HG03558 (cell line): ENCODE measurements at regions not wholly inside any gene's neighbourhood (a gene's known extent, or its start where the extent isn't known, plus 50 kb on each side); places are given as distances from the start of the nearest gene placed in this dataset.

ENCODE experiments used
- ATAC-seq: cut with Tn5 transposase; IDR thresholded peaks from one replicate; pipeline ENCODE4 v1.9.1; 2021; ENCODE audit warnings: moderate number of reproducible peaks; ENCODE audit not compliant: unreplicated experiment; ENCODE audit errors: extremely low read depth

- no peak for ATAC-seq
Measured at GRCh38 chr21:35853321-35854239, 206.7 kb downstream of the SETD4 start.

GRCh38 chr21:35852820-35853219 is 207.5 kb downstream of the SETD4 start:
- no peak for ATAC-seq

DNA sequence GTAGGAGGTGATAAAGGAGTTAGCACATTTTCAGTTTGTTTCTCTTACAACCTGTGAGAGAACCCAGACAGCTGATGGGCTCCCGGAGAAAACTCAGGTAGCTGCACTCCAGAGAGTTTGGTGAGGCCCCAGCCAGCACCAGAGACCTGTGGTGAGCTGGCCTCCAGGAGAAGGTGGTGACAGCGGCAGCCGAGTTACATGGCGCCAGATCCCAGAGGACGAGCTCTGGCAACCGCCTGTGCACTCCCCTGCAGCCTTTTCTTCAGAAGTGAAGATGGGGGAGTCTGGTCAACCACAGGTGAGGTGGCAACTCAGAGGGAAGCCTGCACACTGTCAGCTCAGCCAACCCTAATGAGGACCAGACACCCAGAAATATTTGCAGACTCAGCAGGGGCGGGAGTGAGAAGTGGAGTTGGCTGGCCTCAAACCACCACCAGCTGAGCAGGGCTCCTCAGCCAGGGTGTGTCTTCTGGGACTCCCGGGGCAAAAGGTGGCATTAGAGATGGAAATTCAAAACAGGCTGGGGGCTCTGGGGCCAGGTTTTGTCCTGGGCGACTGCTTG is 209.7 kb downstream of the SETD4 start:
- ATAC-seq: no peak

GRCh38 chr21:35850029-35850428 is 210.3 kb downstream of the SETD4 start:
- ATAC-seq: no peak

DNA sequence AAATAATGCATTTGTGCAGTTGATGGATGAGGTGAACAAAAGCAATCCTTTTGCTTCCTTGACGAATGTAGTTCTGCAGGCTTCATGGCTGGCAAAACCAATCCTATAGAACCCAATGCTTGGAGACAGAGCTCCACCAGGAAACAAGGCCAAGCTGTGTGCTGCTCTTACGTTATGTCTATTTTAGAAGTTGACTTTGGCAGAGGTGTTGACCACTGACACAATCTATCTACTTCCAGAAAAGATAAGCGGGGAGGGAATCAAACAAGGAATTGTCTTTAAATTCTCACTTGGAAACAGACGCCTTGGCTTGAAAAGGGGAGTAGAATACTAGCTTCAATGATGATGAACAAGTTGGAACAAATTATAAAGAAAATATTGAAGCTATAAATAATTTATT is 211.2 kb downstream of the SETD4 start:
- ATAC-seq: no peak

- no peak for ATAC-seq
Measured at GRCh38 chr21:35843911-35844667, 216.2 kb downstream of the SETD4 start.

GRCh38 chr21:35840949-35841348 is 219.4 kb downstream of the SETD4 start:
- no peak for ATAC-seq

- ATAC-seq: no peak
Measured at GRCh38 chr21:35840197-35840799, 220.0 kb downstream of the SETD4 start.

GRCh38 chr21:35838987-35839763 is 221.2 kb downstream of the SETD4 start:
- no peak for ATAC-seq

DNA sequence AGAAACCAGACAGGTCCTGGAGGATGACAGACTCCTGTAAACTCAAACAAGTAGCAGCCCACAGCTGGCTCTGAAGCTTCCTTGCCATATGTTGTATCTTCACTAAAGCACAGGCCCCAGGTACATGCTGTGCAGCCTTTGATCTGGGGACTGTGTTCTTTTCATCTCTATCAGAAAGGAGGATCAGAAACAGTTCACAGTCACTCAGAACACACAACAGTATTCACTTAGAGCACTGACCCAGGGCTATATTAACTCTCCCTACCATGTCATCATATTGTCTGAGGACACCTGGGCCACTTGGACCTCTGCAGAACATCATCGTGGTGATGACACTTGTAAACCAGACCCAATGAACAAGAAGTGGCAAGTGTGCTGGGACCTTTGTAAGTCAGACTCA is 222.0 kb downstream of the SETD4 start:
- no peak for ATAC-seq

- no peak for ATAC-seq
Measured at GRCh38 chr21:35833991-35834390, 226.3 kb downstream of the SETD4 start.

DNA sequence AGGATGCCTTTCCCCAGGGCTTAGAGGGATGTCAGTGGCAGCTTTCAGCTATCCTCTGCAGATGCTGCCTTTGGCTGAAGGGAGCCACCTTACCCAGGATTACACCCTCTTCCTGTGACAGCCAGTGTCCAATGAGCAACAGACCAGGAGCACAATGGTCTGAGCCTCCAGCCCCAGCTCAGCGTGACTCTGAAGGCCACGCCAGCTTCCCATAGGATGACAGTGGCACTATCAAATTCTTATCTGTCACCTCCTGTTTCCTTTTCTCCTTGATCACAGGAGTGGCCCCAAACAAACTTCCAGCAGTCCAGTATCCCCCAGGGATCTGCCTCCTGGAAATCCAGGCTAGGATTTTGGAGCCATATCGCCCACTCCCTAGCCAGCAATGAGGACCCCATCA is 226.9 kb downstream of the SETD4 start:
- no peak for ATAC-seq

DNA sequence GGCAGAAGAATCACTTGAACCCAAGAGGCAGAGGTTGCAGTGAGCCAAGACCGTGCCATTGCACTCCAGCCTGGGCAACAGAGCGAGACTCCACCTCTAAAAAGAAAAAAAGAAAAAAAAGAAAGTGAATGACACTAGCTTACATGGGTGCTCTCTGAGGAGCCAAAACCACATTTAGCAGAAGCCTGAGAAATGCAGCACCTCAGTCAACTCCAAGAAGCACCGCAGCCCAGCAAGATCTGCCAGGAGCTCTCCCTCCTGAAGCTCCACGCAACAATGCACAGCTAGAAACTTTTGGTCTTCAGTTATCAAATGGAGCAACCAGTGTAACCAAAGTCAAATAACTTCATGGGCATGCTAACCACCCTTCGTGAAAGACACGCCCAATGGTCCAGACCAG is 229.1 kb downstream of the SETD4 start:
- ATAC-seq: no peak

DNA sequence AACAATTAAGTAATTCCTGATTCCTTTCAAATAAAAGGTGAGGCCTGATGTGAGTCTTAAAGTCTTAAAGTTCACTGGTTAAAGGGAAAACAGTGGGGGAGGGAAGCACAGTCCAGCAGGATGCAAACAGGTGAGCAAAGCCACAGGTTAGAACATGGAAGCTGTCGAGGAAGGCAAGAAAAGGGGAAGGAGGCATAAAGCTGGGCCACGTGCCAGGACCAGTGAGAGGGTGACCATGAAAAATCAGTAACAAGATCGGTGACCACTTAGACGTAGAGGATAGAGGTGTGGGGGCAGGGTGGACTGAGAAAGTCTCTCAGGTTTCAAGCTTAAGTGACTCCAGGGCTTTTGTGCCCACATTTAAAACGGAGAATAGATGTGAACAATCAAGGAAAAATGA is 231.3 kb downstream of the SETD4 start:
- ATAC-seq: no peak

- no peak for ATAC-seq
Measured at GRCh38 chr21:35828161-35828560, 232.2 kb downstream of the SETD4 start.

DNA sequence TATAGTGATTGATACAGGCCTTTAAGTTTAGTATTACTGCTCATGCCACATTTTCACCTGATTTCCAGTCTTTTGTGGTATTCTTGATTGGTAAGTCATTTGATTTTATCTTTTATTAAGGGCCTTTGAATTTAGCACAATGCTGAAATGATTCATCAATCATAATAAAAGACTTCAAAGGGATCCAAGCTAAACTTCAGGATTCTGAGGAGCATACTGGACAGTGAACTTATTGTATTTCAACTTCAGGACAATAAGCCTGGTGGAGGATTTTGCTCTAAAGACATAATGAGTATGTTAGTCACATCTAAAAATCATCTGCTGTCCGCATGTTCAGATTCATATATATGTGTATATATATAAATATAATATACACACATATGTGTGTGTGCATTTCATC is 233.3 kb downstream of the SETD4 start:
- no peak for ATAC-seq

- ATAC-seq: no peak
Measured at GRCh38 chr21:35825370-35826353, 234.7 kb downstream of the SETD4 start.

DNA sequence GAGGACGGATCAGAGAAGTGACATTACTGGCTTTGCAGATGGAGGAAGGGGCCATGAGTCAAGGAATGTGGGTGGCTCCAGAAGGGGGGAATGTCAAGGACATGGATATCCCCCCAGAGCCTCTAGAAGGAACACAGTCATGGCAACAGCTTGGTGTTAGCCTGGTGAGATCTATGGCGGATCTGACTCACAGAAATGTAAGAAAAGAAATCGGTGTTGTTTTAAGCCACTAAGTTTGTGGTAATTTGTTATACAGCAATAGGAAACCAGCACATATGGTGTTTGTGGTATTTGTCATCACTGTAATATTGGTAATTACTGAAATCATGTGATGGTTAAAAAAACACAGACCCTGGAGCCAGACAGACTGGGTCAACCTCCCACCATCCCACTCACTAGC is 236.2 kb downstream of the SETD4 start:
- no peak for ATAC-seq

- no peak for ATAC-seq
Measured at GRCh38 chr21:35819134-35819533, 241.2 kb downstream of the SETD4 start.
